NCI-H146 (cell line): ENCODE measurements at regions not wholly inside any gene's neighbourhood (a gene's known extent, or its start where the extent isn't known, plus 50 kb on each side); places are given as distances from the start of the nearest gene placed in this dataset.
A peak's percentile ranks its signal among the peaks of the same experiment; 100 is the strongest.

ENCODE experiments used
- DNase-seq: peaks from one replicate; lab custom pipeline; 2025; lab: John Stamatoyannopoulos, UW

DNA sequence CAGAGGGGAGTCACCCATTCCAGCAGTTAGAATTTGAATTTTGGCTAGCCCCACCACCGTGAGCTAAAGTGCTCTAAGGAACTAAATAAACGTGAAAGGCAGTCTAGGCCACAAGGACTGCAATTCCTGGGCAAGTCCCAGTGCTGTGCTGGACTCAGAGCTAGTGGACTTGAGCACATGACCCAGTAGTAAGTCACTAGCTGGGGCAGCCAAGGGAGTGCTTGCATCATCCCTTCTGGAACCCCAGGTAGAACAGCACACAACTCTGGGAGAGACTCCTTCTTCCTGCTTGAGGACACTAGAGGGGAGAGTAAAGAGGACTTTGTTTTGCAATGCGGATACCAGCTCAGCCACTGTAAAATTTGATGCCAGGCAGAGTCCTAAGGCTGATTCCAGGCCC is 672.2 kb downstream of the CPS1 start:
- no peak for DNase-seq

DNA sequence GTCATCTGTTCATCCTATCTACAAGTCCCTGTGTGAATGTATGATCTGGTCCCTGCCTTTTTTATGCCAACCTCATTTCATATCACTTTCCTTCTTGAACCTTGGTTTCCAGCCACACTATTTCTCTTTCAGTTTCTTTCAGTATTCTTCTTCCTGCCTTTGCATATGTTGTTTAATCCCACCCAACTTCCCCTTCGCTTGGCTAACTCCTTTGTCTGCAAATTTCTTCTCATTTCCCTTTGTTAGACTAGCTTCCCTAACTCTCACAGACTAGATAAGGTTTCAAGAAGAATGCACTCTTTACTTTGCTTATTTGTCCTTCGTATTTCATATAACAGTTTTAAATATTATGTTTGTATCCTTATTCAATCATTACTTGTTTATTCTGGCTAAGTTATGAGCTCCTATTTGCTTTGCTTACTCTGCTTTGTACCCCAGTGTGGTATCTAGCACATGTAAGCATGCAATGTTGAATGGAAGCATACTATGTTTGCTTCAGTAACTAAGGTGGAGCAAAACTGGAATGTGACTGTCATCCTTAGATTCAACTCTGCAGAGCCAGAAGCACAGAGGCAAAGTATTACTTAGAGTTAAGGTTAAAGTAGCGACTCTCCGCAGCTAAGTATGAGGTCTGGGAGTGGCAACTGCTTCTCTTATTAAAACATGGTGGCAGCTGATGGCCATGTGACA is 681.3 kb downstream of the CPS1 start:
- DNase-seq, result no peak

DNA sequence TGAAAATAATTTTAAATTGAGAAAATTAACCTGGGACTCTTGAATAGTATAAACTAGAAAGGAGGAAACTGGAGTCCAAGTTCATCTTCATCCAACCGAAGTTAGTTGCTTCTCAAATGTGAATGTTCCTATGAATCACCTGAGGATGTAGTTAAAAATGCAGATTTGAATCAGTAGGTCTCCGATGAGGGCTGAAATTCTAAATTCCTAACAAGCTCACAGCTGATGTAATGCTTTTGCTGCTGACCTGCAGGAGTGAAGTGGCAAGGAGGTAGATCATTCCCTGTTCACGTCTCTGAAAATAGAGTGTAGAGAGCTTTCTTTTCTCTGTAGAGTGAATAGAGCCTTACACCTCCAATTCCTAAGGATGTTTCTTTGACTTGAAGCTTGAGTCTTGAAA is 685.5 kb downstream of the CPS1 start:
- no peak for DNase-seq

DNA sequence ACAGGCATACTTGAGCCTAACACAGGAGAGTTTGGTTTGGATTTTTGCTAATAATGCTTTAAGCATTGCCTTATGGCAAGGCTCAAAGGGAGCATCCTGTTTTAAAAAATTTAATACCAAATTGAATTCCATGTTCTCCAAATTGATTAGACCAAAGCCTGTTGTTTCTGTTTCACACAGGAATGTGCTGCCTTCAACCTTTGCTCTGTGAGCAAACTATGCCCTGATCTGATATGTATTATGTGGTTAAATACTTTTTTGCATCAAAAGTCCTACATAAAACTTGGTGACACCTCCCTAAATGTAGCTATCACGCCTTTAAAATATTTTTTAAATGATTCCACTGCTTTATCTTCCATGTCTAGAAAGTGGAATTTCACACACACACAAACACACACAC is 691.4 kb downstream of the CPS1 start:
- DNase-seq, result no peak

DNA sequence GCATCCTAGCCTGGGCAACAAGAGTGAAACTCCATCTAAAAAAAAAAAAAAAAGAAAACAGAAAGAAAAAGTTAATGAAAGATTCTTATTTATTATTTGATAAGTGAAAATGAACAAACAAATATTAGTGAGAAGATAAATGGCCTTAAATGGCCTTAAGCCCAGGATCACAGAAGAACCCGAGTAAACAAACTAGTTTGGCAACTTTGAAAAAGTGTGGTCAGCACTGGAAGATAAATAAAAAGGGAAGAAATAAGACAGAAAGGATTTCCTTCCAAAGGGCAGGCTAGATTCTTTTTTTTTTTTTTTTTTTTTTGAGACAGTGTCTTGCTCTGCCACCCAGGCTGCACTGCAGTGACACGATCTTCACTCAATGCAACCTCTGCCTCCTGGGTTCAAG is 692.4 kb downstream of the CPS1 start:
- DNase-seq, result no peak

DNA sequence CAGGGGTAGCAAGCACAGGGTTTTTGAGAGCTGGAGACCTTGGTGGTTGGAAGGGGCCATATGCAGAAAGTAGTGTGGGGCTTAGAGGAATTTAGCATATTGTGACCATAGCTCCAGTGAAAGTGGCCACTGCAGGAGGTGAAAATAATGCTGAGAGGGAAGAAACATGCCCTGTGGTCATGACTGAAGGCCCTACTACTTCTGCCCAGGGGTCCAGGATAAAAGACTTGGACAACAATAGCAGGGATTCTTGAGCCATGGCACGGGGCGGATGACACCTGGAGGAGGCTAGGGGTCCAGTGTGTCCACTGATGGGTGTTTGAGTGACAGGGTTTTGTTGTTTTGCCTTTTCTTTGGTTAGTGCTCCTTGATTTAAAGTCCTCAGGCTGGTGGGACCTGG is 694.6 kb downstream of the CPS1 start:
- DNase-seq, result peak; percentile 79

DNA sequence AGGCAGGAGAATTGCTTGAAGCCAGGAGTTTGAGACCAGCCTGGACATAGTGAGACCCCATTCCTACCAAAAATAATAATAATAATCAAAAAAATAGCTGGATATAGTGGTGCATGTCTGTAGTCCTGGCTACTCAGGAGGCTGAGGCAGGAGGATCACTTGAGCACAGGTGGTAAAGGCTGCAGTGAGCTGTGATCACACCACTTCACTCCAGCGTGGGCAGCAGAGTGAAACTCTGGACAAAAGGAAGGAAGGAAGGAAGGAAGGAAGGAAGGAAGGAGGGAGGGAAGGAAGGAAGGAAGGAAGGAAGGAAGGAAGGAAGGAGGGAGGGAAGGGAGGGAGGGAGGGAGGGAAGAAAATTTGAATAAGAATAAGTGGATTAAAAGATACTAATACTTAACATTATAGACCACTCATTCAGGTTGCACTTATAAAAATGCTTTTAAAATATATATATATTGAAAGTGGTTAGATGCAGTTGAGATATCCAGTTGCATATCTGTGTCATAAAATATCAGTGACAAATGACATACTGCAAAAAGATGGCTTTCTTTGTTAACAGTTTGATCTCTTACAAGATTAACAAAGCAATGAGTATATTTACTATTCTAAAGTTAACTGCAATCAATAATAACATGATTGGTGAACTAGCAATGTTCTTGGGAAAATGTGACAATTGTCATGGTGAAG is 702.4 kb downstream of the CPS1 start:
- DNase-seq, result no peak

DNA sequence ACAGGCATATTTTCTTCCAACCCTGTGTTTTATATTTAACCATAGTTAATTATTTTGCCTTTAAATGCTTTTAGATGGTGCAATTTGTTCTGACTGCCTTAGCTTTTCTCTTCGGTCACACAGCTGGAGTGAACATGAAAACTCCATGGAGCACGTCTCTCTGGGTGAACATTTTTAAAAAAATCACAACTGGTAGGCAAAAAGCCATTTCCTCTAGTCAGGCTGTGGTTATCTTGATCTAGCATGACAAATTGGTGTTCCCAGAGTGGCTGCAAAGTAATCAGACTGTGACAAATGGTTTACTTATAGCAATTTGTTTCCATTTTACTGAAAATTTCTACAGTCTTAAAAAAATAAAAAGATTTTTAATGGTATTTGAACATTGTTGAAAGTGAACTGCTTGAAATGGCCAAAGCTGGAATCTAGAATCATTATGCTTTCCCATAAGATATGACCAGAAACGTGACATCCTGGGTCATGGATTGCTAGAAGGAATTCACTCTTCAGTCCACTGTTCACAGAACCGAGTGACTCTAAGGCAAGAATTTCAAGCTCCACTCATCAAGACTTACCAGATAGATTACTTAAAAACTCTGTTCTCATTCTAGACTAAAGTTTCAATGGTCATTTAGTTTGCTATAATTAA is 703.6 kb downstream of the CPS1 start:
- no peak for DNase-seq

DNA sequence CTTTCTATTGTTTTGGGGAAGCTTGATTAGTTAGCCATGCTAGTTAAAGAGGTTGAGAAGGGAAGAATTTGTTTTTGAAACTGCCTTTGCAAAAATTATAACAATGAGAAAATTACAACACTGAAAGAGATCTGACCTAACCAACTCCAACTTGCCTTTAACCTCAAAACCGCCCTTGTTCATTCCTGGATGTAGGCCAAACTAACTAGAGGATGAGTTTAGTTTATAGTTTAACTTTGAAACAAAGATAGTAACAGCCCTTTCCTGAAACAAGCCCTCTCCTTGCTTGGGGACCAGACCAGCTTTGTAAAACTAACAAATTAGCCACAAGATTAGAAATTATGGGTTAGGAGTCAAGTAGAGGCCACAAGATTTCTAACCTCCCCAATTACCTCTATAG is 713.9 kb downstream of the CPS1 start:
- DNase-seq, result no peak

DNA sequence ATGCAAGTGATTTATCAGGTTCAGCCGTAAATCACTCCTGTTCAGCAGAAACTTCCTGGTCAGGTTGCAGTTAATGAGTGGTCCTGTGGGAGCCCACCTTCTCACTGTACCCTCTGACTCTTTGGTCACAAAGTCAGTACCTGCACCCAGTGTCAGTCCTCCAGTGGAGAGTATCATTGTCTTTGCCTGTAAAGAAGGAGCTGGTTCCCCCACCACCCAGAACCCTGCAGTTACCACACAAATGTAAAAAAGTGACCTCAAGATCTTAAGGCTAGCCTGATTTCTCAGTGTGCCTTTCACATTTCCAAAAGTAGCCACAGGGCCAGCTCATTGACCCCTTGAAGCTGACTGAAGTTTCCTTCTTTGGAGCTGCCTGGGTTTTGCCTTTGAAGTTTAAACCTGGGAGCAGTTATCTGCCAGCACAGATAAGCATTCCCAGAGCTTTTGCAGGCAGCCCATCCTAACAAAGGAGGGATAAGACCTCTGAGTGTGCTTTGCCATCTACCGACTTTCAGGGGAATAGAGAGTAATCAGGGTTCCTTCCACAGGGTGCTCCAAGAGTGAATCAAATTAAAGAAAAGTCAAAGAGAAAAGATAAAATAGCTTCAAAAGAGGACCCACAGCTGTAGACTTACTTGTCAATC is 725.2 kb downstream of the CPS1 start:
- peak; percentile 7 for DNase-seq

DNA sequence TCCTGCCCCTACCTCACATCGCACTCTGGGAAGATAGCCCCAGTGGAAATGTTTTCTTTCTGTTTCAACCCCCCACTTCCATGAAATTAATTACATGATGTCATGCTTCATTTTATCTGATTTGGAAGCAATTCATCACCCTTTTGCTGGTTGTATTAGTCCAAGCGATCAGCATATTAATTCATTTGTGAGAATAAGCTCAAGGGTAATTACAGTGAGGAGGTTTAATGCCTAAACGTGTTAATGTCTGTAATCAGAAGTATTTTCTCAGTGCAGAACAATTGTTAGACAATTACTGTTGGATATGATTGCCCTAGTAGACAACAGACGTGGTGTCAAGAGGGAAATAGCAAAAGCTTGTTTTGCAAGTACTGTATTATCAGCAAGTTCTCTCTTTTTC is 746.3 kb downstream of the CPS1 start:
- DNase-seq, result no peak

DNA sequence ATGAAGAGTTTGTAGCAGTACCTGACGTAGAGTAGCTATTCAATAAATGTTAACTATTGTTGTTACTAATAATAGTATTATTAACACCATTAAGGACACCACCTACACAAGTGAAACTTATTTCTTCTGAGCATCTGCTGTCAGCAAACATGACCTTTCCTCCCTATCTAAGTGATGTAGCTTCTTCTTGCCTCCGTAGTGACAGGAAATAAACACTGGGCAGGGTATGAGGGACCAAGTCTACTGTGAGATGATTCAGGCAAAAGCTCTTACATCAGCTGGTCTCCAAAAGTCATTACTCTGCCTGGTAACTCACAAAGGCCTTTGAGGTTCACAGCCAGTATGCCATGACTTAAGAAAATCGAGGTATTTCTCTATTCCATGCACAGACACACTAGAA is 750.5 kb downstream of the CPS1 start:
- DNase-seq, result no peak
